ENCODE measurements at regions not wholly inside any gene's neighbourhood (a gene's known extent, or its start where the extent isn't known, plus 50 kb on each side); places are given as distances from the start of the nearest gene placed in this dataset.

DNA sequence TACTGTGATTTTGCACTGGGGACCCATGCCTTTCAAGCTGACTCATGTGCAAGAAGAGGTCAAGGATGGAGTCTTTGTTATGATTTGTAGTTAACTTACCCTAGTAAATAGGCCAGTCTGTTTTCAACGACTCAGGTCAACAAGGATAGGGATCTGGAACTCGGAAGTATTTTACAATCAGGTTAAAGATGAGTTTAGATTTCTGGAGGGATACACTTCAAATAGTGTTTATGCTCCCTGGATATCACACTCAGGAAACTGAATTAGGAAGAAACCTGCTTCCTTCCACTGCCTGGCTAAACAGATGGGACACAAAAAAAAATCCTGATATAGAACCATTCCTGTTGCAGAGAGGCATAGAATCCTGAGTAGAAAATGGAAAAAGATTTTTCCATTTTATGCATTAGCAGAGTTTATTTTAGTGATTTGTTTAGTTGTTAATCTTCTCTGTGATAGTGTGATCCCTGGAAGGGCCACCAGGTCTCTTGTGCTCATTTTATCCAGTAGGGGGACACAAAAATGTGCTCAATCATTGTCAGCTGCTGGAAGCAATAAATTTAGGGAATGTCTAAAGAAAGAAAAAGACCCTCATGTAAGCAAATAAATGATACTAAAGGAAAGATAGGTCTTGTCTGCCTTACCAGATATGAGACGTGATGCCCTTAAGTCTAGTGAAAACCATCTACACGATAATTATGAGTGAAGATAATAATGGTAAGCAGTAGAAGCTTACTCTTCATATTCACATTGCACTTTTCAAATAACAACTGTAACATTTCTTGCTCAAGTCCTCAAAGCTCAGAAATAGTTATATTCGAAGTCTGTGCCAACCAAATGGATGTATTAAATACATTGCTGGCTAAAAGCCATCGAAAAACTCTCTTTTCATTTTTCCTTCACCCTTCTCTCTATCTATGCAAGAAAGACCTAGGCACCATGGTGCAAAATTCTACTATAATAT lies 452.1 kb upstream of the KCNMB2 start:
- TF ChIP-seq, protein P1, sequence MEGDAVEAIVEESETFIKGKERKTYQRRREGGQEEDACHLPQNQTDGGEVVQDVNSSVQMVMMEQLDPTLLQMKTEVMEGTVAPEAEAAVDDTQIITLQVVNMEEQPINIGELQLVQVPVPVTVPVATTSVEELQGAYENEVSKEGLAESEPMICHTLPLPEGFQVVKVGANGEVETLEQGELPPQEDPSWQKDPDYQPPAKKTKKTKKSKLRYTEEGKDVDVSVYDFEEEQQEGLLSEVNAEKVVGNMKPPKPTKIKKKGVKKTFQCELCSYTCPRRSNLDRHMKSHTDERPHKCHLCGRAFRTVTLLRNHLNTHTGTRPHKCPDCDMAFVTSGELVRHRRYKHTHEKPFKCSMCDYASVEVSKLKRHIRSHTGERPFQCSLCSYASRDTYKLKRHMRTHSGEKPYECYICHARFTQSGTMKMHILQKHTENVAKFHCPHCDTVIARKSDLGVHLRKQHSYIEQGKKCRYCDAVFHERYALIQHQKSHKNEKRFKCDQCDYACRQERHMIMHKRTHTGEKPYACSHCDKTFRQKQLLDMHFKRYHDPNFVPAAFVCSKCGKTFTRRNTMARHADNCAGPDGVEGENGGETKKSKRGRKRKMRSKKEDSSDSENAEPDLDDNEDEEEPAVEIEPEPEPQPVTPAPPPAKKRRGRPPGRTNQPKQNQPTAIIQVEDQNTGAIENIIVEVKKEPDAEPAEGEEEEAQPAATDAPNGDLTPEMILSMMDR (conservative IDR thresholded peaks at IDR 0.05; ENCODE audit: low read length): peak; percentile 86
- TF ChIP-seq EZH2phosphoT487 (IDR thresholded peaks at IDR 0.05; ENCODE audit: borderline replicate concordance): no peak

Data from Loucy (cell line).